H1 (cell line): ENCODE measurements at regions not wholly inside any gene's neighbourhood (a gene's known extent, or its start where the extent isn't known, plus 50 kb on each side); places are given as distances from the start of the nearest gene placed in this dataset.

Source experiments
- BACH1 ChIP-seq: IDR thresholded peaks from 2 replicates; pipeline ENCODE4 v1.6.1; 2012; ENCODE audit warnings: low read length, improper control_type of control experiment
- TF ChIP-seq, protein P1 (sequence below): fragments of 300-600 bp; sonication (generic); IDR thresholded peaks from 2 replicates; pipeline ENCODE4 v1.7.1; 2012; ENCODE audit warnings: low read length, moderate library complexity, mild to moderate bottlenecking, inconsistent platforms; ENCODE audit not compliant: insufficient replicate concordance

DNA sequence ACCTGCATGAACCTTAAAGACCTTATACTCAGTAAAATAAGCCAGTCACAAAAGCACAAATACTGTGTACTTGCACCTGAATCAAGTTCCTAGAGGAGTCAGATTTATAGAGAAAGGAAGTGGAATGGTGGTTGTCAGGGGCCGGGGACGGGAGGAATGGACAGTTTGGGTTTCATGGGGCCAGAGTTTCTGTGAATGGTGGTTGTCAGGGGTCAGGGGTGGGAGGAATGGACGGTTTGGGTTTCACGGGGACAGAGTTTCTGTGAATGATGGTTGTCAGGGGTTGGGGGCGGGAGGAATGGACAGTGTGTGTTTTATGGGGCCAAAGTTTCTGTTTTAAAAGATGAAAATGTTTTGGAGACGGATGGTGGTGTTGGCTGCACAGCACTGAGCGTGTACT, 260.0 kb upstream of the MKI67 start (continued):
- TF ChIP-seq, protein P1, sequence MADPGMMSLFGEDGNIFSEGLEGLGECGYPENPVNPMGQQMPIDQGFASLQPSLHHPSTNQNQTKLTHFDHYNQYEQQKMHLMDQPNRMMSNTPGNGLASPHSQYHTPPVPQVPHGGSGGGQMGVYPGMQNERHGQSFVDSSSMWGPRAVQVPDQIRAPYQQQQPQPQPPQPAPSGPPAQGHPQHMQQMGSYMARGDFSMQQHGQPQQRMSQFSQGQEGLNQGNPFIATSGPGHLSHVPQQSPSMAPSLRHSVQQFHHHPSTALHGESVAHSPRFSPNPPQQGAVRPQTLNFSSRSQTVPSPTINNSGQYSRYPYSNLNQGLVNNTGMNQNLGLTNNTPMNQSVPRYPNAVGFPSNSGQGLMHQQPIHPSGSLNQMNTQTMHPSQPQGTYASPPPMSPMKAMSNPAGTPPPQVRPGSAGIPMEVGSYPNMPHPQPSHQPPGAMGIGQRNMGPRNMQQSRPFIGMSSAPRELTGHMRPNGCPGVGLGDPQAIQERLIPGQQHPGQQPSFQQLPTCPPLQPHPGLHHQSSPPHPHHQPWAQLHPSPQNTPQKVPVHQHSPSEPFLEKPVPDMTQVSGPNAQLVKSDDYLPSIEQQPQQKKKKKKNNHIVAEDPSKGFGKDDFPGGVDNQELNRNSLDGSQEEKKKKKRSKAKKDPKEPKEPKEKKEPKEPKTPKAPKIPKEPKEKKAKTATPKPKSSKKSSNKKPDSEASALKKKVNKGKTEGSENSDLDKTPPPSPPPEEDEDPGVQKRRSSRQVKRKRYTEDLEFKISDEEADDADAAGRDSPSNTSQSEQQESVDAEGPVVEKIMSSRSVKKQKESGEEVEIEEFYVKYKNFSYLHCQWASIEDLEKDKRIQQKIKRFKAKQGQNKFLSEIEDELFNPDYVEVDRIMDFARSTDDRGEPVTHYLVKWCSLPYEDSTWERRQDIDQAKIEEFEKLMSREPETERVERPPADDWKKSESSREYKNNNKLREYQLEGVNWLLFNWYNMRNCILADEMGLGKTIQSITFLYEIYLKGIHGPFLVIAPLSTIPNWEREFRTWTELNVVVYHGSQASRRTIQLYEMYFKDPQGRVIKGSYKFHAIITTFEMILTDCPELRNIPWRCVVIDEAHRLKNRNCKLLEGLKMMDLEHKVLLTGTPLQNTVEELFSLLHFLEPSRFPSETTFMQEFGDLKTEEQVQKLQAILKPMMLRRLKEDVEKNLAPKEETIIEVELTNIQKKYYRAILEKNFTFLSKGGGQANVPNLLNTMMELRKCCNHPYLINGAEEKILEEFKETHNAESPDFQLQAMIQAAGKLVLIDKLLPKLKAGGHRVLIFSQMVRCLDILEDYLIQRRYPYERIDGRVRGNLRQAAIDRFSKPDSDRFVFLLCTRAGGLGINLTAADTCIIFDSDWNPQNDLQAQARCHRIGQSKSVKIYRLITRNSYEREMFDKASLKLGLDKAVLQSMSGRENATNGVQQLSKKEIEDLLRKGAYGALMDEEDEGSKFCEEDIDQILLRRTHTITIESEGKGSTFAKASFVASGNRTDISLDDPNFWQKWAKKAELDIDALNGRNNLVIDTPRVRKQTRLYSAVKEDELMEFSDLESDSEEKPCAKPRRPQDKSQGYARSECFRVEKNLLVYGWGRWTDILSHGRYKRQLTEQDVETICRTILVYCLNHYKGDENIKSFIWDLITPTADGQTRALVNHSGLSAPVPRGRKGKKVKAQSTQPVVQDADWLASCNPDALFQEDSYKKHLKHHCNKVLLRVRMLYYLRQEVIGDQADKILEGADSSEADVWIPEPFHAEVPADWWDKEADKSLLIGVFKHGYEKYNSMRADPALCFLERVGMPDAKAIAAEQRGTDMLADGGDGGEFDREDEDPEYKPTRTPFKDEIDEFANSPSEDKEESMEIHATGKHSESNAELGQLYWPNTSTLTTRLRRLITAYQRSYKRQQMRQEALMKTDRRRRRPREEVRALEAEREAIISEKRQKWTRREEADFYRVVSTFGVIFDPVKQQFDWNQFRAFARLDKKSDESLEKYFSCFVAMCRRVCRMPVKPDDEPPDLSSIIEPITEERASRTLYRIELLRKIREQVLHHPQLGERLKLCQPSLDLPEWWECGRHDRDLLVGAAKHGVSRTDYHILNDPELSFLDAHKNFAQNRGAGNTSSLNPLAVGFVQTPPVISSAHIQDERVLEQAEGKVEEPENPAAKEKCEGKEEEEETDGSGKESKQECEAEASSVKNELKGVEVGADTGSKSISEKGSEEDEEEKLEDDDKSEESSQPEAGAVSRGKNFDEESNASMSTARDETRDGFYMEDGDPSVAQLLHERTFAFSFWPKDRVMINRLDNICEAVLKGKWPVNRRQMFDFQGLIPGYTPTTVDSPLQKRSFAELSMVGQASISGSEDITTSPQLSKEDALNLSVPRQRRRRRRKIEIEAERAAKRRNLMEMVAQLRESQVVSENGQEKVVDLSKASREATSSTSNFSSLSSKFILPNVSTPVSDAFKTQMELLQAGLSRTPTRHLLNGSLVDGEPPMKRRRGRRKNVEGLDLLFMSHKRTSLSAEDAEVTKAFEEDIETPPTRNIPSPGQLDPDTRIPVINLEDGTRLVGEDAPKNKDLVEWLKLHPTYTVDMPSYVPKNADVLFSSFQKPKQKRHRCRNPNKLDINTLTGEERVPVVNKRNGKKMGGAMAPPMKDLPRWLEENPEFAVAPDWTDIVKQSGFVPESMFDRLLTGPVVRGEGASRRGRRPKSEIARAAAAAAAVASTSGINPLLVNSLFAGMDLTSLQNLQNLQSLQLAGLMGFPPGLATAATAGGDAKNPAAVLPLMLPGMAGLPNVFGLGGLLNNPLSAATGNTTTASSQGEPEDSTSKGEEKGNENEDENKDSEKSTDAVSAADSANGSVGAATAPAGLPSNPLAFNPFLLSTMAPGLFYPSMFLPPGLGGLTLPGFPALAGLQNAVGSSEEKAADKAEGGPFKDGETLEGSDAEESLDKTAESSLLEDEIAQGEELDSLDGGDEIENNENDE, result no peak
- no peak for TF ChIP-seq BACH1
